BE2C (cell line): ENCODE measurements at regions not wholly inside any gene's neighbourhood (a gene's known extent, or its start where the extent isn't known, plus 50 kb on each side); places are given as distances from the start of the nearest gene placed in this dataset.

Experiments used
- DNase-seq: peaks from one replicate; pipeline ENCODE4 v3.0.0-alpha.2; 2020
- H3K27me3 ChIP-seq: fragments of 250-450 bp; sonication (Bioruptor Pico); 2 replicates; pipeline ENCODE4 v1.5.1; 2020; ENCODE audit warnings: mild to moderate bottlenecking
- H3K36me3 ChIP-seq: fragments of 250-450 bp; sonication (Bioruptor Pico); 2 replicates; pipeline ENCODE4 v1.5.1; 2020; ENCODE audit warnings: mild to moderate bottlenecking
- H3K4me1 ChIP-seq: fragments of 250-450 bp; sonication (Bioruptor Pico); 2 replicates; pipeline ENCODE4 v1.5.1; 2020
- H3K4me3 ChIP-seq: 2 replicates; pipeline ENCODE4 v1.5.1; 2011; ENCODE audit warnings: low read depth, low read length
- H3K9me3 ChIP-seq: fragments of 250-450 bp; sonication (Bioruptor Pico); 2 replicates; pipeline ENCODE4 v1.5.1; 2020
- CTCF ChIP-seq: IDR thresholded peaks from 2 replicates; pipeline ENCODE4 v1.5.1; 2012; ENCODE audit warnings: mild to moderate bottlenecking, low read depth, low read length

- Histone ChIP-seq H3K36me3 (no peaks in the 10 kb centered on the region), H3K4me1 (no peaks in the 10 kb centered on the region)
- peak; percentile 83 for DNase-seq
These were observed 89.0 kb upstream of the PPM1J start for GRCh38 chr1:112803906-112804762.

GRCh38 chr1:112800289-112800688, 85.2 kb upstream of the PPM1J start:
- DNase-seq: no peak
- no peak overlapping the region for H3K4me3 ChIP-seq
- H3K27me3 ChIP-seq: no peaks in the 10 kb centered on the region
- no peaks in the 10 kb centered on the region for H3K9me3 ChIP-seq
- no peak for TF ChIP-seq CTCF
- no peaks in the 10 kb centered on the region; the same call in 1 of the 2 replicates for H3K4me1 ChIP-seq
- no peaks in the 10 kb centered on the region for H3K36me3 ChIP-seq

More at GRCh38 chr1:112803906-112804762, 89.0 kb upstream of the PPM1J start:
- Histone ChIP-seq H3K9me3 (no peaks in the 10 kb centered on the region), H3K4me3 (no peak overlapping the region), H3K27me3 (no peaks in the 10 kb centered on the region)
- TF ChIP-seq CTCF: peak; percentile 95

GRCh38 chr1:112798292-112798691, 83.2 kb upstream of the PPM1J start:
- DNase-seq: no peak
- H3K9me3 ChIP-seq: no peaks in the 10 kb centered on the region

DNA sequence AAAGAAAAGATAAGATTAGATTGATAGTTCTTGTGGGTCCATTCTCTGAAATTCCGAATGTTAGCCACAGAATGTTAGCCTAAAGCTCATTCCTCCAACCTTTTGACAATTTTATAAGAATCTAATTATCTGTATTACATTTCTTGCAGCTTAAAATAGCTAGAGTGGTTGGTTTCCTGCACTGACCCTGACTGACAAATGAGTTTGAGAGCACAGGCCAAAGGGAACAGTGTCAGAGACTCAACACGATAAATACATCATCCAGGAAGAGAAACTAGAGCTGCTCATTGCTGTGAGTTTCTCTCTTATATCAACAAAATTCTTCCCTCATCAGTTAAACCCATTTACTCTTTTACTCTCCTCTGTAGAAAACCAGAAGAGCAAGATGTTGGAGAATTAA, 82.1 kb upstream of the PPM1J start:
- H3K4me3 ChIP-seq: no peak overlapping the region
- H3K36me3 ChIP-seq: no peaks in the 10 kb centered on the region
- no peaks in the 10 kb centered on the region for H3K9me3 ChIP-seq
- H3K27me3 ChIP-seq: peaks cover 12% of the 10 kb centered on the region; the same call in 1 of the 2 replicates
- DNase-seq: no peak
- H3K4me1 ChIP-seq: no peaks in the 10 kb centered on the region; the same call in 1 of the 2 replicates
- TF ChIP-seq CTCF: no peak

More at GRCh38 chr1:112798292-112798691, 83.2 kb upstream of the PPM1J start:
- no peak for TF ChIP-seq CTCF
- no peak overlapping the region for H3K4me3 ChIP-seq
- H3K36me3 ChIP-seq: no peaks in the 10 kb centered on the region
- no peaks in the 10 kb centered on the region; the same call in 1 of the 2 replicates for H3K4me1 ChIP-seq
- H3K27me3 ChIP-seq: peaks cover 11% of the 10 kb centered on the region; the same call in 1 of the 2 replicates

DNA sequence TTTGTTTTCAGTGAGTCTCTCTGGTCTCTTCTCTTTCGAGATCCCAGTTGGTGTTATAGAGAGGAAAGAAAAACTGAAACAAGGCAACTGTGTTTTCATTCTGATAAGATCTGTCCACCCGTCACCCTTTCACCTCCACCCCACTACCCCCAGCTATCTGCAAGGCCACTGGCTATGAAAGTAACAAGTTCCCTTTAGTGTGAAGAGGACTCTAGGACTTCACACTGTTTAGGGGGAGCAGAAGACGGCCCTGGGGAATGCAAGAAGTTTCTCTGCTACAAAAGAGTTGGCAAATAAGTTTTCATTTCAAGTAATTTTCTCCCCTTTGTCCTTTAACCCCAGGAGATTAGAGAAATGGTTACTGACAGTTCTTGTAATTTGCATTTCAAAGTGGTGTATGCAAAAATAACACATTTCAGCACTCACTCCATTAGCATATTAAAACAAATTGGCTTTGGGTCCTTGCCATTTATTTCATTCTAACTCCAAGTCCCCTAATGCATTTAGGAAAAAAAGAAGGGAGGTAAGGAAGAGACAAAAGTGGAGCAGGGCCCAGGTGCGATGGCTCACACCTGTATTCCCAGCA, 79.6 kb upstream of the PPM1J start:
- H3K4me3 ChIP-seq: no peak overlapping the region

More for the DNA sequence above, 79.6 kb upstream of the PPM1J start:
- Histone ChIP-seq H3K9me3 (no peaks in the 10 kb centered on the region), H3K27me3 (peaks cover 19% of the 10 kb centered on the region), H3K4me1 (peaks cover 12% of the 10 kb centered on the region), H3K36me3 (no peaks in the 10 kb centered on the region)
- no peak for DNase-seq
- no peak for TF ChIP-seq CTCF
